CD14-positive monocyte (primary cell): ENCODE measurements at regions not wholly inside any gene's neighbourhood (a gene's known extent, or its start where the extent isn't known, plus 50 kb on each side); places are given as distances from the start of the nearest gene placed in this dataset.
A peak's percentile ranks its signal among the peaks of the same experiment; 100 is the strongest.

Source experiments
- DNase-seq, 3 donors: peaks; one replicate each; pipeline ENCODE4 v3.0.0-alpha.2; 2011 to 2022
- H2AFZ ChIP-seq: 2 replicates; pipeline ENCODE4 v1.6.0; 2012; ENCODE audit warnings: mild to moderate bottlenecking, low read depth, low read length, inconsistent platforms; ENCODE audit not compliant: insufficient read depth, poor library complexity, severe bottlenecking
- H3K27ac ChIP-seq, 2 donors: 1 replicate in 1 of 2; 2 replicates in 1 of 2; pipeline ENCODE4 v1.5.1; 2012 to 2013; ENCODE audit warnings: low read length in 2 of 2, control low read depth in 1 of 2, inconsistent platforms in 1 of 2, low read depth in 1 of 2, mild to moderate bottlenecking in 1 of 2
- H3K27me3 ChIP-seq, 2 donors: one replicate each; pipeline versions ENCODE4 v1.6.0 to v1.6.1; 2011 to 2013; ENCODE audit warnings: low read length in 2 of 2; ENCODE audit not compliant: control insufficient read depth in 2 of 2, insufficient read depth in 2 of 2
- H3K36me3 ChIP-seq, 2 donors: replicated peaks in 1 of 2; 1 replicate in 1 of 2; 2 replicates in 1 of 2; pipeline versions ENCODE4 v1.5.1 to v1.6.1; 2012 to 2013; ENCODE audit warnings: low read length in 2 of 2, control low read depth in 1 of 2, inconsistent platforms in 1 of 2, mild to moderate bottlenecking in 1 of 2; ENCODE audit not compliant: insufficient read depth in 2 of 2, control insufficient read depth in 1 of 2
- H3K4me1 ChIP-seq, 2 donors: 1 replicate in 1 of 2; 2 replicates in 1 of 2; pipeline versions ENCODE4 v1.5.1 to v1.6.1; 2012 to 2013; ENCODE audit warnings: low read length in 2 of 2, control low read depth in 1 of 2, inconsistent platforms in 1 of 2, mild to moderate bottlenecking in 1 of 2, moderate library complexity in 1 of 2; ENCODE audit not compliant: insufficient read depth in 2 of 2, control insufficient read depth in 1 of 2
- H3K4me2 ChIP-seq: replicated peaks from 2 replicates; pipeline ENCODE3; 2012; ENCODE audit warnings: low read length, moderate library complexity, mild to moderate bottlenecking; ENCODE audit not compliant: poor library complexity, severe bottlenecking; ENCODE audit errors: extremely low read depth
- H3K4me3 ChIP-seq, 3 experiments: fragments of 200-600 bp in 1 of 3; sonication (generic) in 1 of 3; replicated peaks in 1 of 3; 1 replicate in 2 of 3; 2 replicates in 1 of 3; pipeline ENCODE4 v1.5.1; 2011 to 2013; ENCODE audit warnings: low read length in 3 of 3, mild to moderate bottlenecking in 3 of 3, control low read depth in 2 of 3, low read depth in 2 of 3, inconsistent platforms in 1 of 3, moderate library complexity in 1 of 3
- H3K79me2 ChIP-seq: 2 replicates; pipeline ENCODE4 v1.6.0; 2012; ENCODE audit warnings: mild to moderate bottlenecking, control low read depth, inconsistent platforms, low read length, moderate library complexity; ENCODE audit not compliant: insufficient read depth
- H3K9ac ChIP-seq: 2 replicates; pipeline ENCODE4 v1.6.0; 2017; ENCODE audit warnings: low read length, mild to moderate bottlenecking; ENCODE audit not compliant: insufficient read depth, poor library complexity, severe bottlenecking
- H3K9me3 ChIP-seq, 2 donors: replicated peaks in 1 of 2; 1 replicate in 1 of 2; 2 replicates in 1 of 2; pipeline versions ENCODE4 v1.5.1 to v1.6.1; 2012 to 2013; ENCODE audit warnings: low read length in 2 of 2, control low read depth in 1 of 2; ENCODE audit not compliant: control insufficient read depth in 1 of 2, insufficient read depth in 1 of 2
- H4K20me1 ChIP-seq: 2 replicates; pipeline ENCODE4 v1.6.0; 2012; ENCODE audit warnings: mild to moderate bottlenecking, low read length, control low read depth, moderate library complexity; ENCODE audit not compliant: insufficient read depth
- H3K27ac Mint-ChIP-seq, 7 donors: one replicate each; pipeline ENCODE4 v1.8.0; 2020; ENCODE audit warnings: mild to moderate bottlenecking in 7 of 7, mixed read lengths in 7 of 7, moderate library complexity in 6 of 7, inconsistent platforms in 2 of 7
- H3K27me3 Mint-ChIP-seq, 3 donors: one replicate each; pipeline ENCODE4 v1.8.0; 2021 to 2022; ENCODE audit warnings: low read depth in 3 of 3, mild to moderate bottlenecking in 3 of 3, mixed read lengths in 3 of 3, moderate library complexity in 3 of 3, inconsistent platforms in 1 of 3
- H3K36me3 Mint-ChIP-seq, 2 donors: one replicate each; pipeline ENCODE4 v1.8.0; 2020; ENCODE audit warnings: mixed read lengths in 2 of 2, inconsistent platforms in 1 of 2, mild to moderate bottlenecking in 1 of 2
- H3K4me1 Mint-ChIP-seq: one replicate; pipeline ENCODE4 v1.8.0; 2020; ENCODE audit warnings: mild to moderate bottlenecking, mixed read lengths
- H3K4me3 Mint-ChIP-seq, 2 donors: one replicate each; pipeline ENCODE4 v1.8.0; 2020; ENCODE audit warnings: mild to moderate bottlenecking in 2 of 2, mixed read lengths in 2 of 2, moderate library complexity in 1 of 2
- H3K9me3 Mint-ChIP-seq, 7 donors: one replicate each; pipeline ENCODE4 v1.8.0; 2020 to 2022; ENCODE audit warnings: mixed read lengths in 7 of 7, mild to moderate bottlenecking in 6 of 7, moderate library complexity in 6 of 7, inconsistent platforms in 2 of 7
- CTCF ChIP-seq: fragments of 200-600 bp; IDR thresholded peaks from one replicate; pipeline ENCODE4 v1.8.0; 2022; ENCODE audit warnings: antibody characterized with exemption, mild to moderate bottlenecking
- WGBS: methylation state at CpG from one replicate; pipeline ENCODE4 v1.1.5; 2013; ENCODE audit warnings: missing lambda C conversion rate; ENCODE audit not compliant: insufficient coverage; 5-methylcytosine and 5-hydroxymethylcytosine counted together
- intact Hi-C, 2 donors: fragments of 100-400 bp; cut with micrococcal nuclease; formaldehyde crosslinking; loops; one replicate each; pipeline versions ENCODE4 v1.15.0 to v1.15.1; 2023

GRCh38 chr4:147094238-147094637 is 148.6 kb upstream of the TTC29 start:
- H3K36me3 ChIP-seq = no peaks in the 10 kb centered on the region
- no peaks in the 10 kb centered on the region for H3K27me3 ChIP-seq
- H3K27ac ChIP-seq = no peak overlapping the region
- no peaks in the 10 kb centered on the region for H4K20me1 ChIP-seq
- H3K4me1 ChIP-seq = no peaks in the 10 kb centered on the region
- Mint-ChIP-seq H3K27me3 (peaks cover 0 to 5% (median 1%) of the 10 kb centered on the region in 3 donors), H3K4me1 (no peaks in the 10 kb centered on the region), H3K4me3 (no peak overlapping the region), H3K9me3 (no peaks in the 10 kb centered on the region), H3K27ac (no peak overlapping the region), H3K36me3 (no peaks in the 10 kb centered on the region)
- no peak for TF ChIP-seq CTCF
- intact Hi-C loops = no loop called here
- H3K9me3 ChIP-seq = no peaks in the 10 kb centered on the region
- H3K79me2 ChIP-seq = no peaks in the 10 kb centered on the region
- no peak overlapping the region for H2AFZ ChIP-seq
- no peak overlapping the region for H3K9ac ChIP-seq
- no peak overlapping the region for H3K4me3 ChIP-seq
- DNase-seq = no peak
- no peak overlapping the region for H3K4me2 ChIP-seq
- no CpG with 5 or more reads among the region's 2 CpGs for WGBS

- intact Hi-C loops = no loop called here
- Histone ChIP-seq H3K9me3 (no peaks in the 10 kb centered on the region), H3K9ac (no peak overlapping the region), H3K27me3 (no peaks in the 10 kb centered on the region), H3K36me3 (no peaks in the 10 kb centered on the region), H3K79me2 (no peaks in the 10 kb centered on the region), H3K4me3 (no peak overlapping the region), H2AFZ (no peak overlapping the region), H3K4me1 (no peaks in the 10 kb centered on the region), H3K4me2 (no peak overlapping the region), H3K27ac (no peak overlapping the region), H4K20me1 (no peaks in the 10 kb centered on the region)
- H3K27me3 Mint-ChIP-seq = peaks cover 0 to 3% (median 1%) of the 10 kb centered on the region in 3 donors
- H3K27ac Mint-ChIP-seq = peak overlapping the region in 1 of 7 donors; percentile 11
- H3K4me1 Mint-ChIP-seq = no peaks in the 10 kb centered on the region
- no CpG with 5 or more reads among the region's 6 CpGs for WGBS
- peak in 2 of 3 donors; percentile 24 to 33 for DNase-seq
- H3K36me3 Mint-ChIP-seq = no peaks in the 10 kb centered on the region
- TF ChIP-seq CTCF = peak; percentile 63
- H3K4me3 Mint-ChIP-seq = no peak overlapping the region
- no peaks in the 10 kb centered on the region for H3K9me3 Mint-ChIP-seq
Observed at GRCh38 chr4:147096667-147097604, 151.3 kb upstream of the TTC29 start.
